Lower lobe of right lung (tissue), 2 donors: ENCODE measurements at regions not wholly inside any gene's neighbourhood (a gene's known extent, or its start where the extent isn't known, plus 50 kb on each side); places are given as distances from the start of the nearest gene placed in this dataset.

Experiments
- ATAC-seq, 2 donors: fragments of 200-7000 bp; cut with Tn5 transposase; one replicate each; pipeline ENCODE4 v1.9.1; 2020 to 2022; ENCODE audit warnings: mild to moderate bottlenecking in 2 of 2, moderate library complexity in 2 of 2
- DNase-seq: peaks from one replicate; pipeline ENCODE4 v3.0.0-alpha.2; 2020
- H3K27ac ChIP-seq: fragments of 200-600 bp; one replicate; pipeline ENCODE4 v1.8.0; 2022
- H3K27me3 ChIP-seq: fragments of 200-600 bp; one replicate; pipeline ENCODE4 v1.8.0; 2022; ENCODE audit warnings: low read depth
- H3K36me3 ChIP-seq: fragments of 200-600 bp; one replicate; pipeline ENCODE4 v1.8.0; 2022; ENCODE audit warnings: mild to moderate bottlenecking
- H3K4me1 ChIP-seq: fragments of 200-600 bp; one replicate; pipeline ENCODE4 v1.8.0; 2022
- H3K4me3 ChIP-seq: fragments of 200-600 bp; one replicate; pipeline ENCODE4 v1.8.0; 2022; ENCODE audit warnings: mild to moderate bottlenecking
- H3K9me3 ChIP-seq: fragments of 200-600 bp; one replicate; pipeline ENCODE4 v1.8.0; 2022
- CTCF ChIP-seq: fragments of 200-600 bp; IDR thresholded peaks from one replicate; pipeline ENCODE4 v1.8.0; 2022; ENCODE audit warnings: antibody characterized with exemption, mild to moderate bottlenecking
- intact Hi-C: fragments of 100-400 bp; cut with DNase I; formaldehyde crosslinking; loops from one replicate; pipeline ENCODE4 v1.11.0; 2022
- donor health status: DM: no; HTN: yes; CAD: no; lungs with severe emphysema.

GRCh38 chr2:101560780-101561315 lies 85.9 kb upstream of the RFX8 start:
- H3K4me1 ChIP-seq: peaks cover 8% of the 10 kb centered on the region
- no peak for TF ChIP-seq CTCF
- intact Hi-C loops: no loop called here
- H3K27me3 ChIP-seq: no peaks in the 10 kb centered on the region
- no peaks in the 10 kb centered on the region for H3K36me3 ChIP-seq
- H3K4me3 ChIP-seq: no peak overlapping the region
- H3K9me3 ChIP-seq: no peaks in the 10 kb centered on the region
- DNase-seq (no peak), ATAC-seq (no peak)
- H3K27ac ChIP-seq: no peak overlapping the region

- Histone ChIP-seq H3K9me3 (no peaks in the 10 kb centered on the region), H3K27me3 (no peaks in the 10 kb centered on the region), H3K4me1 (peaks cover 8% of the 10 kb centered on the region), H3K27ac (peak overlapping the region; percentile 44), H3K4me3 (no peak overlapping the region), H3K36me3 (no peaks in the 10 kb centered on the region)
- no peak for TF ChIP-seq CTCF
- ATAC-seq: peak; percentile 49 to 55
- DNase-seq: no peak
- intact Hi-C loops: no loop called here
Measured at GRCh38 chr2:101559551-101559950, 84.6 kb upstream of the RFX8 start.

- Histone ChIP-seq H3K27me3 (no peaks in the 10 kb centered on the region), H3K36me3 (no peaks in the 10 kb centered on the region), H3K4me3 (no peak overlapping the region), H3K4me1 (peaks cover 8% of the 10 kb centered on the region), H3K27ac (peak overlapping the region; percentile 44), H3K9me3 (no peaks in the 10 kb centered on the region)
- peak; percentile 59 to 63 for ATAC-seq
- no peak for DNase-seq
- intact Hi-C loops: no loop called here
- TF ChIP-seq CTCF: no peak
Measured at GRCh38 chr2:101558740-101559525, 84.0 kb upstream of the RFX8 start.

- Histone ChIP-seq H3K27ac (no peak overlapping the region), H3K27me3 (no peaks in the 10 kb centered on the region), H3K4me3 (no peak overlapping the region), H3K9me3 (no peaks in the 10 kb centered on the region), H3K36me3 (no peaks in the 10 kb centered on the region), H3K4me1 (peaks cover 8% of the 10 kb centered on the region)
- ATAC-seq: no peak
- intact Hi-C loops: no loop called here
- DNase-seq: no peak
- TF ChIP-seq CTCF: no peak
Measured at GRCh38 chr2:101556033-101556459, 81.1 kb upstream of the RFX8 start.

GRCh38 chr2:101551336-101551888 lies 76.5 kb upstream of the RFX8 start:
- intact Hi-C loops: no loop called here
- Histone ChIP-seq H3K27me3 (no peaks in the 10 kb centered on the region), H3K36me3 (no peaks in the 10 kb centered on the region), H3K4me1 (no peaks in the 10 kb centered on the region), H3K4me3 (no peak overlapping the region), H3K27ac (no peak overlapping the region), H3K9me3 (no peaks in the 10 kb centered on the region)
- no peak for DNase-seq
- TF ChIP-seq CTCF: no peak
- ATAC-seq: no peak
